Naive thymus-derived CD8-positive, alpha-beta T cell (primary cell): ENCODE measurements at regions not wholly inside any gene's neighbourhood (a gene's known extent, or its start where the extent isn't known, plus 50 kb on each side); places are given as distances from the start of the nearest gene placed in this dataset.
"Not testable (repeated sequence)": the region's sequence is repeated elsewhere in the genome, so short reads cannot be mapped to it uniquely, and the experiment has no call there.

Source experiments
- ATAC-seq, 2 donors: fragments of 150-1000 bp; cut with Tn5 transposase in 1 of 2; sonication (Bioruptor Pico), chemical (Tn5 transposase) in 1 of 2; 1 replicate in 1 of 2; 2 replicates in 1 of 2; pipeline ENCODE4 v1.10.0; 2021; ENCODE audit warnings: mild to moderate bottlenecking in 2 of 2, moderate library complexity in 2 of 2
- POLR2A ChIA-PET: fragments of 350-600 bp; sonication (Branson Sonifier 250); formaldehyde crosslinking; loops from one replicate; lab custom pipeline; 2021; ENCODE audit warnings: antibody characterized with exemption; lab: Charles Lee
- DNase-seq, 10 donors: peaks; one replicate each; pipeline versions ENCODE4 v3.0.0 to v3.0.0-alpha.2; 2020 to 2022
- H3K27ac Mint-ChIP-seq, 10 donors: one replicate each; pipeline ENCODE4 v1.8.0; 2020 to 2022; ENCODE audit warnings: mild to moderate bottlenecking in 10 of 10, mixed read lengths in 10 of 10, moderate library complexity in 4 of 10, inconsistent platforms in 1 of 10
- H3K27me3 Mint-ChIP-seq, 5 donors: one replicate each; pipeline ENCODE4 v1.8.0; 2021 to 2022; ENCODE audit warnings: mixed read lengths in 5 of 5
- H3K36me3 Mint-ChIP-seq, 3 donors: one replicate each; pipeline ENCODE4 v1.8.0; 2020 to 2022; ENCODE audit warnings: mixed read lengths in 3 of 3, mild to moderate bottlenecking in 2 of 3, inconsistent platforms in 1 of 3
- H3K4me1 Mint-ChIP-seq, 4 donors: one replicate each; pipeline ENCODE4 v1.8.0; 2021 to 2022; ENCODE audit warnings: mixed read lengths in 4 of 4
- H3K4me3 Mint-ChIP-seq, 10 donors: one replicate each; pipeline ENCODE4 v1.8.0; 2020 to 2022; ENCODE audit warnings: mild to moderate bottlenecking in 10 of 10, mixed read lengths in 10 of 10, moderate library complexity in 6 of 10, inconsistent platforms in 1 of 10
- H3K9me3 Mint-ChIP-seq, 9 donors: one replicate each; pipeline ENCODE4 v1.8.0; 2020 to 2022; ENCODE audit warnings: mixed read lengths in 9 of 9, mild to moderate bottlenecking in 3 of 9, inconsistent platforms in 1 of 9, moderate library complexity in 1 of 9

GRCh38 chr7:94778711-94779459 lies 123.0 kb upstream of the SGCE start:
- Mint-ChIP-seq H3K27ac (no peak overlapping the region), H3K4me1 (no peaks in the 10 kb centered on the region), H3K4me3 (no peak overlapping the region), H3K9me3 (peaks cover 0 to 7% (median 0%) of the 10 kb centered on the region in 9 donors), H3K36me3 (no peaks in the 10 kb centered on the region), H3K27me3 (peaks cover 0 to 2% (median 0%) of the 10 kb centered on the region in 5 donors)
- no peak for DNase-seq
- ATAC-seq: no peak
- POLR2A ChIA-PET: no interaction called here

GRCh38 chr7:94779861-94780260 lies 123.9 kb upstream of the SGCE start:
- Mint-ChIP-seq H3K9me3 (peaks cover 0 to 6% (median 1%) of the 10 kb centered on the region in 9 donors), H3K4me1 (no peaks in the 10 kb centered on the region), H3K27ac (no peak overlapping the region), H3K4me3 (no peak overlapping the region), H3K27me3 (peaks cover 0 to 5% (median 0%) of the 10 kb centered on the region in 5 donors), H3K36me3 (no peaks in the 10 kb centered on the region)
- no peak for DNase-seq
- POLR2A ChIA-PET: no interaction called here
- ATAC-seq: no peak

- Mint-ChIP-seq H3K9me3 (peaks cover 0 to 15% (median 2%) of the 10 kb centered on the region in 9 donors), H3K27me3 (peaks cover 0 to 5% (median 0%) of the 10 kb centered on the region in 5 donors), H3K27ac (no peak overlapping the region), H3K4me1 (no peaks in the 10 kb centered on the region), H3K36me3 (no peaks in the 10 kb centered on the region), H3K4me3 (no peak overlapping the region)
- DNase-seq (no peak), ATAC-seq (no peak)
- POLR2A ChIA-PET: no interaction called here
These were observed 125.3 kb upstream of the SGCE start for GRCh38 chr7:94781236-94781635.

DNA sequence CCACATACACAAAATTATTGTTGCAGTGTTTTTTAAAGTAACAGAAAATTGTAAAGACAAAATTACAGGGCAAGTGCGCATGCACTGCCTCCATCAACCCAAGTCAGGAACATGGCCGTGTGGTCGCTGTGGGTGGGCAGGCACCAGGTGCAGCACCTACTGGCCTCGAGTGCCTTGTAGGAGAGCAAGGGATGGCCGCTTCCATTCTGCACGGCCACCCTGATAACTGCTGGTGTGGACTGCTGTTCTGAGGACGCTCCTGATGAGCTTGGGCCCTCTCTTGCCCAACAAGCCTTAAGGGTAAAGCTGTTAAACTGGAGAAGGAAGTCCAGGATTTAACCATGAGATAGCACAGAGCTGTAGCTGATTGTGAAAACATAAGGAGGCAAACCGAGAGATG lies 124.6 kb upstream of the PPP1R9A start:
- H3K9me3 Mint-ChIP-seq: peaks cover 0 to 22% (median 2%) of the 10 kb centered on the region in 9 donors
- H3K4me1 Mint-ChIP-seq: no peaks in the 10 kb centered on the region
- peaks cover 0 to 5% (median 0%) of the 10 kb centered on the region in 5 donors for H3K27me3 Mint-ChIP-seq
- POLR2A ChIA-PET: no interaction called here
- ATAC-seq (no peak), DNase-seq (no peak)
- H3K36me3 Mint-ChIP-seq: no peaks in the 10 kb centered on the region
- no peak overlapping the region for H3K4me3 Mint-ChIP-seq
- no peak overlapping the region for H3K27ac Mint-ChIP-seq

GRCh38 chr7:94787285-94787684 lies 120.1 kb upstream of the PPP1R9A start:
- Mint-ChIP-seq H3K9me3 (peaks cover 4 to 25% (median 10%) of the 10 kb centered on the region in 9 donors), H3K4me1 (no peaks in the 10 kb centered on the region), H3K36me3 (no peaks in the 10 kb centered on the region), H3K4me3 (no peak overlapping the region), H3K27me3 (peaks cover 0 to 9% (median 3%) of the 10 kb centered on the region in 5 donors), H3K27ac (no peak overlapping the region)
- POLR2A ChIA-PET: no interaction called here
- ATAC-seq (no peak), DNase-seq (no peak)

- H3K4me3 Mint-ChIP-seq, ATAC-seq, H3K27ac Mint-ChIP-seq, H3K4me1 Mint-ChIP-seq, POLR2A ChIA-PET, DNase-seq, H3K27me3 Mint-ChIP-seq, H3K36me3 Mint-ChIP-seq: not testable (repeated sequence)
- peaks cover 4 to 25% (median 10%) of the 10 kb centered on the region in 9 donors for H3K9me3 Mint-ChIP-seq
These were observed 119.0 kb upstream of the PPP1R9A start for GRCh38 chr7:94788378-94788777.

DNA sequence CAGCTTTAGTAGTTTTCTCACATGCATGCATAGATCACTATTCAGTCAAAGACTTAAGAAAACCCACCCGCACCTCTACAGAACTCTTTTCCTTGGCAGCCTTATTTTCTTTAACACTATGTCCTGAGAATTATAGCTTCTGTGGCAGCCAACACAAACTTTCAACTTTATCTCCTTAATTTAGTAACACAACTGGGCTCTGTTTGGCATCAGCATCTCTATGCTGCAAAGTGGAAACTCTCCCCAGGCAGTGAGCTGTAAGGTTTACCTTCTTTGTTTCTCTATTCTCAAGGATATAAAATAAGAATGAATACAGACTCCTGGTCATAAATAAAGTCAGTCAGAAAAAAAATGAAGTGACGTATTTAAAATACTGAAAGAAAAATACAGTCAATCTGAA lies 115.2 kb upstream of the PPP1R9A start:
- POLR2A ChIA-PET: no interaction called here
- no peaks in the 10 kb centered on the region for H3K36me3 Mint-ChIP-seq
- no peak overlapping the region for H3K27ac Mint-ChIP-seq
- DNase-seq: no peak
- ATAC-seq: no peak
- H3K27me3 Mint-ChIP-seq: peaks cover 0 to 9% (median 2%) of the 10 kb centered on the region in 5 donors
- H3K4me3 Mint-ChIP-seq: no peak overlapping the region
- H3K9me3 Mint-ChIP-seq: peaks cover 0 to 25% (median 4%) of the 10 kb centered on the region in 9 donors
- H3K4me1 Mint-ChIP-seq: no peaks in the 10 kb centered on the region

DNA sequence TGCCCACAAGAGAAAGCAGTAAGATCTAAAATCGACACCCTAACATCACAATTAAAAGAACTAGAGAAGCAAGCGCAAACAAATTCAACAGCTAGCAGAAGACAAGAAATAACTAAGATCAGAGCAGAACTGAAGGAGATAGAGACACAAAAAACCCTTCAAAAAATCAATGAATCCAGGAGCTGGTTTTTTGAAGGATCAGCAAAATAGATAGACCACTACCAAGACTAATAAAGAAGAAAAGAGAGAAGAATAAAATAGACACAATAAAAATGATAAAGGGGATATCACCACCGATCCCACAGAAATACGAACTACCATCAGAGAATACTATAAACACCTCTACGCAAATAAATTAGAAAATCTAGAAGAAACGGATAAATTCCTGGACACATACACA lies 110.0 kb upstream of the PPP1R9A start:
- H3K4me1 Mint-ChIP-seq, H3K27ac Mint-ChIP-seq, H3K4me3 Mint-ChIP-seq, DNase-seq, ATAC-seq, POLR2A ChIA-PET, H3K27me3 Mint-ChIP-seq, H3K9me3 Mint-ChIP-seq, H3K36me3 Mint-ChIP-seq: not testable (repeated sequence)

DNA sequence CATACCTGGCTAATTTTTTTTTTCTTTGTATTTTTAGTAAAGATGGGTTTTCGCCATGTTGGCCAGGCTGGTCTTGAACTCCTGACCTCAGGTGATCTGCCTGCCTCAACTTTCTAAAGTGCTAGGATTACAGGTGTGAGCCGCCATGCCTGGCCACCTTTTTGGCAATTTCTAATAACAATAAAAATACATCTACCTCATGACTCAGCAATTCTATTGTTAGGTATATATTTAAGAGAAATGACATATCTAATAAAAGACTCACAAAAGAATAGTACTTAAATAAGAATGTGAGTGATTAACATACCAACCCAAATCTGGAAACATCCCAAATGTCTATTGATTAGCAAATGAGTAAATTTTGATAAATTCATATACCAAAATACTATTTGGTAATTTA lies 103.6 kb upstream of the PPP1R9A start:
- POLR2A ChIA-PET: no interaction called here
- Mint-ChIP-seq H3K36me3 (no peaks in the 10 kb centered on the region), H3K27me3 (peaks cover 0 to 5% (median 0%) of the 10 kb centered on the region in 5 donors), H3K4me1 (no peaks in the 10 kb centered on the region), H3K27ac (no peak overlapping the region), H3K9me3 (peaks cover 0 to 9% (median 3%) of the 10 kb centered on the region in 9 donors), H3K4me3 (no peak overlapping the region)
- DNase-seq: no peak
- no peak for ATAC-seq

DNA sequence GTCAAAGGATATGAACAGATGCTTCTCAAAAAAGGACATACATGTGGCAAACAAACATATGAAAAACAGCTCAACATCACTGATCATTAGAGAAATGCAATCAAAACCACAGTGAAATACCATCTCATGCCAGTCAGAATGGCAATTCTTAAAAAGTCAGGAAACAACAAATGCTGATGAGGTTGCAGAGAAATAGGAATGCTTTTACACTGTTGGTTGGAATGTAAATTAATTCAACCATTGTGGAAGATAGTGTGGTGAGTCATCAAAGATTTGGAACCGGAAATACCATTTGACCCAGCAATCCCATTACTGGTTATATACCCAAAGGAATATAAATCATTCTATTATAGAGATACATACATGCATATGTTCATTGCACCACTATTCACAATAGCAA lies 98.7 kb upstream of the PPP1R9A start:
- H3K4me1 Mint-ChIP-seq, POLR2A ChIA-PET, H3K36me3 Mint-ChIP-seq, ATAC-seq, H3K27me3 Mint-ChIP-seq, DNase-seq, H3K27ac Mint-ChIP-seq, H3K4me3 Mint-ChIP-seq: not testable (repeated sequence)
- H3K9me3 Mint-ChIP-seq: peaks cover 0 to 16% (median 2%) of the 10 kb centered on the region in 9 donors

- no peaks in the 10 kb centered on the region for H3K4me1 Mint-ChIP-seq
- ATAC-seq (no peak), DNase-seq (no peak)
- no peaks in the 10 kb centered on the region for H3K36me3 Mint-ChIP-seq
- no peak overlapping the region for H3K4me3 Mint-ChIP-seq
- H3K9me3 Mint-ChIP-seq: peaks cover 0 to 16% (median 3%) of the 10 kb centered on the region in 9 donors
- H3K27ac Mint-ChIP-seq: no peak overlapping the region
- peaks cover 0 to 5% (median 0%) of the 10 kb centered on the region in 5 donors for H3K27me3 Mint-ChIP-seq
- POLR2A ChIA-PET: no interaction called here
These were observed 96.9 kb upstream of the PPP1R9A start for GRCh38 chr7:94810496-94810895.

GRCh38 chr7:94813917-94814316 lies 93.5 kb upstream of the PPP1R9A start:
- H3K27ac Mint-ChIP-seq: no peak overlapping the region
- peaks cover 9 to 27% (median 23%) of the 10 kb centered on the region in 9 donors for H3K9me3 Mint-ChIP-seq
- DNase-seq (no peak), ATAC-seq (no peak)
- no peaks in the 10 kb centered on the region for H3K4me1 Mint-ChIP-seq
- no peaks in the 10 kb centered on the region for H3K27me3 Mint-ChIP-seq
- H3K4me3 Mint-ChIP-seq: no peak overlapping the region
- peaks cover 0 to 14% (median 0%) of the 10 kb centered on the region in 3 donors for H3K36me3 Mint-ChIP-seq
- POLR2A ChIA-PET: no interaction called here

GRCh38 chr7:94823947-94824346 lies 83.4 kb upstream of the PPP1R9A start:
- POLR2A ChIA-PET: no interaction called here
- H3K27ac Mint-ChIP-seq: no peak overlapping the region

GRCh38 chr7:94829987-94830386 lies 77.4 kb upstream of the PPP1R9A start:
- POLR2A ChIA-PET: no interaction called here

More at GRCh38 chr7:94823947-94824346, 83.4 kb upstream of the PPP1R9A start:
- DNase-seq (no peak), ATAC-seq (no peak)
- Mint-ChIP-seq H3K9me3 (peaks cover 2 to 35% (median 14%) of the 10 kb centered on the region in 9 donors), H3K4me3 (no peak overlapping the region), H3K36me3 (no peaks in the 10 kb centered on the region), H3K27me3 (peaks cover 0 to 8% (median 1%) of the 10 kb centered on the region in 5 donors), H3K4me1 (no peaks in the 10 kb centered on the region)

More at GRCh38 chr7:94829987-94830386, 77.4 kb upstream of the PPP1R9A start:
- Mint-ChIP-seq H3K27ac (no peak overlapping the region), H3K27me3 (peaks cover 0 to 2% (median 0%) of the 10 kb centered on the region in 5 donors), H3K9me3 (peaks cover 0 to 23% (median 6%) of the 10 kb centered on the region in 9 donors), H3K4me3 (no peak overlapping the region), H3K4me1 (no peaks in the 10 kb centered on the region), H3K36me3 (no peaks in the 10 kb centered on the region)
- DNase-seq (no peak), ATAC-seq (no peak)
